GM18951 (cell line): ENCODE measurements at regions not wholly inside any gene's neighbourhood (a gene's known extent, or its start where the extent isn't known, plus 50 kb on each side); places are given as distances from the start of the nearest gene placed in this dataset.

ENCODE experiments used
- POLR2A ChIP-seq: IDR thresholded peaks from 4 replicates; pipeline ENCODE4 v1.6.1; 2011; ENCODE audit warnings: mild to moderate bottlenecking; ENCODE audit not compliant: insufficient read length, insufficient read depth; ENCODE audit errors: extremely low read depth
- in situ Hi-C: fragments of 300-500 bp; cut with MboI; formaldehyde crosslinking; loops from one replicate; pipeline ENCODE4 v1.12.0; 2022; ENCODE audit warnings: low sequenced_read_pairs, mixed read lengths, inconsistent platforms; ENCODE audit not compliant: unreplicated experiment

GRCh38 chr13:107034236-107034872 is 466.4 kb upstream of the ARGLU1 start:
- in situ Hi-C loops: no loop called here
- no peak for TF ChIP-seq POLR2A

DNA sequence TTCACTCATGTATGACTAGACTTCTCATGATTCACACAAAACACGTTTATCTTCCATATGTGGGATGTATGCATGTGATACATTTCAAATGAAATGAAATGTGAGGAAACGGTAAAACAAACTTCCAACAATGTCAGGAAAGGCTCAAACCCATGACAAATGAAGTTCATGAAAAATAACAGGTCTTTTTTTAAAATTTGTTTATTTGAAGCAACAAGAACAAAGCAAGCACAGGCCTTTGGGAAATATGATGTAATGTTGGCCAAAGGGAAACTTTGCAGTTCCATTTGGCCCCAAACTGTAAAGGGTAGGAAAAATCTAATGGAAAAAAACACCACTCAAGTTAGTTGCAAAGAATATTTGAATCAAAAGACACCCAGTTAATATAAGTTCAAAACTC is 463.8 kb upstream of the ARGLU1 start:
- in situ Hi-C loops: no loop called here
- TF ChIP-seq POLR2A: no peak

DNA sequence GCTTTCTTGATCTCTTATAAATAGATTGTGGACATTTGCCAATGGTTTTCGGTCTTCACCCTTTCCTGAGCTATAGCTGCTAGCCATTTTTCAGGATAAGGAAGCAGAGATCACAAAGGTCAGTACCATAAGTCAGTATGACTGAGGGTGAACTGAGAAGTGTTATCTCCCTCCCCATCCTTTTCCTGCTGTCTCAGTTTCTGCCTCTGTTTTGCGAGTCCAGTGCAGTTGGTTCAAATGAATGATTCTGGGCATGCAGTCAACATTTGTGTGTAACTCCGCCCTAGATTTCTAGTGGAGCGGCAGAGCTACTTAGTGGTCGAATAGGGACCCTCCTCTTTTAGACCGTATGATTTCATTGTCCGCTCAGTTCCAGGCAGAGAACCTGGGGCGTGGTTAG is 460.8 kb upstream of the ARGLU1 start:
- in situ Hi-C loops: no loop called here
- TF ChIP-seq POLR2A: no peak

DNA sequence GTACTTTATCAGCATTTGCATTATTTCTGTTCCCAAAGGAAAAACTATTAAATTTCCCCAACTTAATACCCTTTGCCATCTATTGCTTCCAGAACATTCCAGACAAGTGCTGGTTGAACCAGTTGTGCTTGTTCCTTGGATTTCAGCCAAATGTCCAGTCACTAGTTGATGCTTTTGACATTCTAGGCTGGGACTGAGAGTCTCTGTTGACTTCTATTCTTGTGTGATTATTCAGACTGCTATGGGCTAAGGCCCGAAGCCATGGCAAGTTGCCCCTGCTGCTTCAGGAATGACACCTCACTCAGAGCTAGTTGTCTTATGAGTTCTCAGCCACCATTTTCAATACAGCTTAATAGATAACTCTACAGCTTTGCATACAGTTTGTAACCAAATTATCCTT is 458.1 kb upstream of the ARGLU1 start:
- in situ Hi-C loops: no loop called here
- TF ChIP-seq POLR2A: no peak

GRCh38 chr13:107023335-107023734 is 455.4 kb upstream of the ARGLU1 start:
- in situ Hi-C loops: no loop called here
- TF ChIP-seq POLR2A: no peak

DNA sequence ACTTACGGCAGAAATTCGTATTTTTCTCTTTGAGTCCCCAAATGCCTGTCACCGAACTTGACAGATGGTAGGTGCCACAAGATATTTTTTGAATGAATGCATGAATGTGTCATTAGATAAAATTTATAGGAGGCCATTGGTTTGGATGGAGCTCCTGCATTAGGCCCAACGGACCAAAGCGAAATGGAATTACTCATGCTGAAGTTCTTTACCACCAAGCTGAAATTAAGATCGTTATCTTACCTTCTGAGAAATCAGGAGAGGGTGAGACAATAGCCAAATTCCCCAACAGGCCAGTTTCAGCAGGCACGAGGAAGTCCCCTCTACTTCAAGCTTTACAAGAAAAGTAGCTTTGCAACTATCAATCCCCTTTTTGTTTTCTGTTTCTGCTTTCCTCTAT is 452.5 kb upstream of the ARGLU1 start:
- in situ Hi-C loops: no loop called here
- no peak for TF ChIP-seq POLR2A

DNA sequence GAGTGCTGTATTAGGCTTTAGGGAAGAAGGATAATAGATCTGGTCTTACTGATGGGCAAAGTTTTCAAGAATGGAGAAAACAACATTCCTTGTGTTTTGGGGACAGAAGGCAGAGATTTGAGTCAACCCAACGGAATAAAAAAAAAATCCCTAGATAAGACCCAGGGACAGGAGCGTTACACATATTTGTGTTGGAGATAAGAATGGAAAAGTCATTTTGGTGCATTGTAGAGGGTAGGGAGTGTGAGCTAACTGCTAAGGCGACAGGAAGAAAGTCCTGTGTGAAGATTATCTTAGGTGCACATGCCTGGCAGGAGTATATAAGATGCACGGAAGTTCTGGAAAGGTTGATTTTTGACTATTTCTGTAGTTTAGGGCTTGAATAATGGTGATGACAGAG is 450.3 kb upstream of the ARGLU1 start:
- in situ Hi-C loops: no loop called here
- no peak for TF ChIP-seq POLR2A

GRCh38 chr13:107006661-107007060 is 438.7 kb upstream of the ARGLU1 start:
- TF ChIP-seq POLR2A: no peak
- in situ Hi-C loops: no loop called here

DNA sequence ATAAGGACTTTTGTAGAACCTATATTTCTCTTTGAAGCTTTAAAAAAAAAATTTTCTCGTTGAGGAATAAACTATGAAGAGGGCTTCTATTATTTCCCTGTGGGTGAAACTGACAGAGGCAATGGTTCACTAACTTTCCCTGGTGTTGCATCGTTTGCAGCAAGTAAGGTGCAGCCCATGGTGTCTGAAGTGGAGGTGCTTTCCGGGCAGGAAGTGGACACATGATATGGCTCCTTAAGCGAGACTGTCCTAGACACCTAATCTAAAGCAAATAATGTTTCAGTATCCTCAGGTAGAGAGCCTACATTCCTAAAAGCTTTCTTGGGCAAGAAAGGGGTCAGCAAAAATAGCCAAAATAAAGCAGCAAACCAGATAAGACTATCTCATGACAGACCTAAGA is 437.6 kb upstream of the ARGLU1 start:
- no peak for TF ChIP-seq POLR2A
- in situ Hi-C loops: no loop called here

- TF ChIP-seq POLR2A: no peak
- in situ Hi-C loops: no loop called here
Observed at GRCh38 chr13:107003911-107004310, 436.0 kb upstream of the ARGLU1 start.

GRCh38 chr13:106998664-106999063 is 430.7 kb upstream of the ARGLU1 start:
- in situ Hi-C loops: no loop called here
- TF ChIP-seq POLR2A: no peak

- TF ChIP-seq POLR2A: no peak
- in situ Hi-C loops: no loop called here
Observed at GRCh38 chr13:106997696-106998095, 429.8 kb upstream of the ARGLU1 start.

DNA sequence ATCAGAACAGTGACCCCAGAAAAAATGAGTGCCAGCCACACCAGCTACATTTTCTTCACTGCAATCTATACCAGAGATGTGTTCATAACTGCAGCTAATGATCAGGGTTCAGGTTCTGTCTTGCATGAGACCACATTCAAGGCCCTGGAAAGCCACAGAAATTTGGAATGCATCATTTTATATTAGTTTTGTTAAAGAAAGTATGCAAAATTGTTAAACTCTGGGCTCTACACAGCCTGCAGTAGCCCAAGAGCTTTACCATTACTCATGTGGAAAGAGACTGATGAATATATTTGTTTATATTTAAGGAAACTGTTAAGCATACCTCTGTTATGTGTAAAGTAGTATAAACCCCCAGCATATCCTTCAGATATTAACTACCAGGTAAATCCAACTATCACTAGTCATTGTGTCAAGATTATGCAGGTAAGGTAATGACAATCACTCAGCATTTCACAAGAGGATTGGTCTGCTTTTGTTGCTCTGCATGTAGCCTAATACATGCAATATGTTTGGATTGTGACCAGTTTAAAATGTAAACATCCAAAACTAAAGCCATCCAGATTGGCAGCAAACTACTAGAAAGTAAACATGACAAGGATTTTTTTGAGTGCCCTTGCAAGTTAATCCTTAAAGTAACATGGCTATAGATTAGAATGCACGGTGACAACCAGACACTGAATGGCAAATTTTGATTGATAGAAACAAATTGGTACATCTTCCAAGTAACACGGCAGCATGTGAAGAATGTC is 429.1 kb upstream of the ARGLU1 start:
- TF ChIP-seq POLR2A: no peak
- in situ Hi-C loops: no loop called here

DNA sequence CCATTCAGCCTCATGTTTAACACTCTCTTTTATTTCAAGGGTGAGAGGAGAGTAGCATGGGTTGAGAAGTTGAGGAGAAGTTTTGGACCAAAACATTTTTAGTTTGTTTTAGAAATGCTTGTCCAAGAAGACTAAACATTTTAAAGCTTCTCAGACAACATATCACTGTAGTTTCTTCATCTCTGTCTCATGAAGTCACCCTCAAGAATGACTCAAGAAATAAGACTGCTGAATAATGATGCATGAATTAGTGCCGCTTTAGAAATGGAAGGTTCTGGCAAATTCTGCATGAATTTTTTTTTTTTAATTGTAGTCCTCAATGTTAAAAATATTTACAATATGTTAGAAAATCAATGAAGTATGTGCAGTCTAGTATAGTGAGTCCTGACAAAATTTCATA is 422.7 kb upstream of the ARGLU1 start:
- in situ Hi-C loops: no loop called here
- no peak for TF ChIP-seq POLR2A

DNA sequence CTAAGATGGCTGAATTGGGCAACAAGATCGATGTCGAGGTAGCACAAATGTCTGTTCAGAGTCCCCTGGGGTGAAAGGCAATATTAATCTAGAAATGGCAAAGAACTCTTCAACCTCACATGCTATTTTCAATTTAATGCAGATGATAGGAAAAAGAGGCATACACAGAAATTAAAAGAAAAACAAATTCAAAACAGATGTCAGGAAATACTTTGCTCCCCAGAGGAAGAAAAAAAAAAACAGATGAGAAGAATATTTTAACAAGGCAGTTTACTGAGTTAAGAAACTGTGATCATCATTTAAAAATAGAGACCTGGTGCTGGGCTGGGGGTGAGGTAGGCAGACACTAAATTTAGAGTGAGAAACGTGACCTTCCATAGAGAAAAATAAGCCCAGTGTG is 421.9 kb upstream of the ARGLU1 start:
- in situ Hi-C loops: no loop called here

GRCh38 chr13:106987427-106987785 is 419.5 kb upstream of the ARGLU1 start:
- in situ Hi-C loops: no loop called here
- no peak for TF ChIP-seq POLR2A

More for the DNA sequence above, 421.9 kb upstream of the ARGLU1 start:
- no peak for TF ChIP-seq POLR2A
